ELR (cell line): ENCODE measurements at regions not wholly inside any gene's neighbourhood (a gene's known extent, or its start where the extent isn't known, plus 50 kb on each side); places are given as distances from the start of the nearest gene placed in this dataset.
"Not testable (repeated sequence)": the region's sequence is repeated elsewhere in the genome, so short reads cannot be mapped to it uniquely, and the experiment has no call there.

ENCODE experiments used
- DNase-seq: peaks from one replicate; pipeline ENCODE4 v3.0.0-alpha.2; 2015; ENCODE audit warnings: low read depth

DNA sequence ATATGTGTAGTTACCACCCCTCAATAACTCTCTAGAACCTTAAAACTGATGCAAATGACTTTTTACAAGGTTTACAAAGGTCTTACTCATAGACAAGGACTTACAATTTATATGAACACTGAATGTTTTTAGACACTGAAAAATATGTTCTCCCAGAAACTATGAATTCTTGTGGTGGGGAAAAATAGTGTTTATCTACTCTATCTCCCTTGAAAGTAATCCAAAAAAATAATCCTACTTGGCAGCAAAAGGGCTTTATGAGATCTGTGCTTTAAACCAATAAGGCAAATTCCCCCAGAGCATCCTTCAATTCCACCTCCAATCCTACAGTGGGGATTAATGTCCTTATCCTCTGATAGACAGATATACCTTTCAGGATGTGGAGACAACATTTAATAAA lies 1984.1 kb upstream of the RAG2 start:
- DNase-seq = no peak

- DNase-seq = no peak
Measured at GRCh38 chr11:38577769-38578168, 1979.7 kb upstream of the RAG2 start.

- peak; percentile 27 for DNase-seq
Measured at GRCh38 chr11:38562562-38562961, 1964.5 kb upstream of the RAG2 start.

DNA sequence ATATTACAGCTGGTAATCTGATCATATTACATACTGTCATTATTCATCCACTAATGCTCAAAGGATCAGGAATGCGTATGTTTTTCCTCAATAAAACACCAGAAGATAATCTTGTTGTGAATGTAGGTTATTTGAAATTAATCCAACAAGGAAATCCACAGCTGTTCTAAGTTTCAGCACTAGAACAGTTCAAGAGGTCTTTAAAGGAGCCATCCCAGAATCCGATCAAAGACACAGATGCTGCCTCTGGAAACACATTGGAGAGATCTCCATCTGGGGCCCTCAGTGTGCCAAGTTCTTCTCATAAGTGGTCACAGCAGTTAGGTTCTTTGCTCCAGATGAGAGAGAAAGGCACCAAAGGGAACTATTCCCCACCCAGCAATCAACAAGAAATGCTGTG lies 1955.1 kb upstream of the RAG2 start:
- no peak for DNase-seq

DNA sequence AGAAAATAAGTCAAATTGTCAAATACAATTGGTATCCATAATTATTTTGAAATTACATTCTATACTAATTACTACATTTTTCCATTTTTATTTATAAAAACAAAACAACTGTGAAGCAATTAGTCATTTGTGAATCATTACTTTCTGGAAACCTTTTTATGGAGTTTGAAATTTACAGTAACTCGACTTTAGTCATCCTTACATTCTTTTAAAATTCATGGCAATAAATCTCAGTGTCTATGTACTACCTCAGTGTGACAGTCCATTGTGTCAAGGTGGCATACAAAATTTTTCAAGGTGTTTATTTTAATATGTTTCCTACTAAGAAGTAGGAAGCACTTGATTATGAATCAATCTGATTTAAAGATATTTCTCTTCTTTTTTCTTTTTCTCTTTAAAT lies 1949.4 kb upstream of the RAG2 start:
- peak; percentile 45 for DNase-seq

GRCh38 chr11:38543986-38544385 lies 1946.0 kb upstream of the RAG2 start:
- DNase-seq = no peak

DNA sequence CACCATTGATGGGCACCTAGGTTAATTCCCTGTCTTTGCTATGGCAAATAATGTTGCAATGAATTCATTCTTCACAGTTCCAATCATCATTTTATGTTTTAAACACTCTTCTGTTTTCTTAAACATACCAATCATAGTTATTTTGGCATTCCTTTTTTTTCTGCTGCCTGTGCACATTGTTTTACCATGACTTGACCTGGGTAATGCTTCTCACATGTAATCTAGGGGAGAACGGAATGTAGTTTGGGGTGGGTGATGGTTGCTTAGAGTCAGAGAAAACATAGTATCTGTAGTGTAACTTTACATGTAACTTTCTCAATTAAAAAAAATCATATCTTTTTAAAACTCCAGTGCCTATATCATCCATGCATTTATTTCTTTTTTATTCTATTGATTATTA lies 1945.3 kb upstream of the RAG2 start:
- peak; percentile 51 for DNase-seq

- DNase-seq = no peak
Measured at GRCh38 chr11:38538866-38539680, 1941.0 kb upstream of the RAG2 start.

- no peak for DNase-seq
Measured at GRCh38 chr11:38530226-38530625, 1932.2 kb upstream of the RAG2 start.

DNA sequence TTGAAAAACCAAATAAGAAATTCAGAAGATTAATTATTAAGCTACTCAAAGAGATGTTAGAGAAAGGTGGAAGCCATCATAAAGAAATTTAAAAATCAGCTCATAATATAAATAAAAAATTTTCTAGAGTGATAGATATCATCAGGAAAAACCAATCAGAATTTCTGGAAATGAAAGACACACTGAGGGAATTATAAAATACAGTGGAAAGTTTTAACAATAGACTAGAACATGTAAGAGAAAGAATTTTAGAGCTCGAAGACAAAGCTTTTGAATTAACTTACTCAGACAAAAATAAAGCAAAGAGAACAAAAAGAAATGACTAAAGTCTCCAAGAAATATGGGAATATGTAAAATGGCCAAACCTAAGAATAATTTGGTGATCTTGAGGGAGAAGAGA lies 1926.9 kb upstream of the RAG2 start:
- DNase-seq = no peak

DNA sequence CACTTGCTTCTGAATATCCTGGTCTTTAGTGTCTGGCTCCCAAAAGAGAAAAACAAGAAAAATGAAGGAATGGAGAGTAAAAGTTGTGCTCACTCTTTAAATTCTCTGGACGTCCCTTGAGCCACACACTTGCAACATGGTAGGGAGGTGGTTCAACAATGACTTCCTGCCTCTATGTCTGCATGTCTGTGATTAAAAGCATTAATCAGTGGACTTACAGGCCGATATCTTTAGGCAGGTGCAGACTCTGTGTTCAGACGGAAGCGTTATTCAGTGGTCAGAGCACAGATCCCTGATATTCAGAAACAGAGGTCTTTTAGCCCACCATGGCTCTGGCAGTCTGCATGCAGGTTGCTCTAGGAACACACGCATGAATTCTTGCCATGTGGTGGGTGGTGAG lies 1920.0 kb upstream of the RAG2 start:
- no peak for DNase-seq

- DNase-seq = not testable (repeated sequence)
Measured at GRCh38 chr11:38512830-38513229, 1914.8 kb upstream of the RAG2 start.

- no peak for DNase-seq
Measured at GRCh38 chr11:38510041-38510440, 1912.0 kb upstream of the RAG2 start.

- no peak for DNase-seq
Measured at GRCh38 chr11:38503876-38504275, 1905.8 kb upstream of the RAG2 start.

DNA sequence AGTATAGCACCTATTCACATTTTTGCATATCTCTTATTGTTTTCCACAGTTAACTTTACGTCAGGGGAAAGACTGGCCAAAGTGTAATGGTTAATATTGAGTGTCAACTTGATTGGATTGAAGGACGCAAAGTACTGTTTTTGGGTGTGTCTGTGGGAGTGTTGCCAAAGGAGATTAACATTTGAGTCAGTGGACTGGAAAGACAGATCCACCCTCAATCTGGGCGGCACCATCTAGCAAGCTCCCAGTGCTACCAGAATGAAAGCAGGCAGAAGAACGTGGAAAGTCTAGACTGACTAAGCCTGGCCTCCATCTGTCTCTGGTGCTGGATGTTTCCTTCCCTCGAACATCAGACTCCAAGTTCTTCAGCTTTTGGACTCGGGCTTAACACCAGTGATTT lies 1900.7 kb upstream of the RAG2 start:
- no peak for DNase-seq

- no peak for DNase-seq
Measured at GRCh38 chr11:38491986-38492385, 1894.0 kb upstream of the RAG2 start.

- no peak for DNase-seq
Measured at GRCh38 chr11:38481391-38481790, 1883.4 kb upstream of the RAG2 start.

GRCh38 chr11:38476808-38477575 lies 1879.0 kb upstream of the RAG2 start:
- no peak for DNase-seq

- DNase-seq = no peak
Measured at GRCh38 chr11:38461751-38462150, 1863.7 kb upstream of the RAG2 start.

GRCh38 chr11:38460896-38461295 lies 1862.9 kb upstream of the RAG2 start:
- DNase-seq = no peak

DNA sequence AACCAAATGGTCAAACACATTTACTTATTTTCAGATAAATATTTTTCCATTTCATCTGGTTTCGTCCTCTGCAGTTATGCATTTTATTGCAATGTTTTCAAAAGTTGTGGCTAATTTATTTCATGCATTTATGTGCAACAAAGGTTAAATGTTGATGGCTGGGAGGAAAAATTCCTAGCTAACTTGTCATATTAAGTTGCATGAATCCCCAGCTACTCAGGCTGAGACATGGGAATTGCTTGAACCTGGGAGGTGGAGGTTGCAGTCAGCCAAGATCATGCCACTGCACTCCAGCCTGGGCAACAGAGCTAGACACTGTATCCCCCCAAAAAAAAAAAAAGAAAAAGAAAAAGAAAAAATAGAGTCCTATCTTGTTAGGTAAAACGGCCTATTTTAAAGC lies 1862.4 kb upstream of the RAG2 start:
- DNase-seq = no peak

- no peak for DNase-seq
Measured at GRCh38 chr11:38456371-38456770, 1858.3 kb upstream of the RAG2 start.

DNA sequence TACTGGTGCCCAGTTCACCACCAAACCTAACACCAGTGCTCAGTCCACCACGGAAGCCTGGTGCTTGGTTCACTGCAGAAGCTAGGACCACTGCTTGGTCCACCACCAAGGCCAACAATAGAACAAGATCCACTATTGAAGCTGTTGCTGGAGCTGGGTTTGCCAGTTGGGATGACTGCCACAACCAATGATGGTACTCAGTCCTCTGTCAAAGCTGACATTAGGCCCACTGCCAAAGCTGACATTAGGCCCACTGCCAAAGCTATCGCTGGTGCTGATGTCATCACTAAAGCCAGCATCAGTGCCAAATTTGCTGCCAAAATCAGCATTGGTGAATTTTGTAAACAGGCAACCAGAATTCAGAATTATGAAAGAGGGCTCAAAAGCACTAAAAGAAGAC lies 1850.2 kb upstream of the RAG2 start:
- no peak for DNase-seq

DNA sequence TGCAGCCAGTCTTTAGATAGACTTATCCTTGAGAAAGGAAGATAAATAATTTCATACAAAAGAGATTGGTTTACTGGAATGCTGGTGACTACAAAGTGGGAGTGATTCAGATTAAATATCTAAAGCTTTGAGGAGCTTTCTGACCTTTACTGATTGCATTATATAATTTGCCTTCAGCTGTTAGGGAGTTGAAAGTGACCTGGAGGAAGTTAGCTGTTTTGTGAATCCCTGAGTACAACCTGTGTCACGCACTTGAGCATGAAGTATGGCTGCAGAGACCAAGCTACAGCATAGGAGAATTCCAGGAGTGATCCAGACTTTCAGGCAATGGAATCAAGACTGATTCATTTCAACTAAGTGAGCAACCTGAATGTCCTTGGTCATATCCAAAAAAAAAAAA lies 1848.3 kb upstream of the RAG2 start:
- DNase-seq = no peak
